ENCODE measurements at regions not wholly inside any gene's neighbourhood (a gene's known extent, or its start where the extent isn't known, plus 50 kb on each side); places are given as distances from the start of the nearest gene placed in this dataset.

DNA sequence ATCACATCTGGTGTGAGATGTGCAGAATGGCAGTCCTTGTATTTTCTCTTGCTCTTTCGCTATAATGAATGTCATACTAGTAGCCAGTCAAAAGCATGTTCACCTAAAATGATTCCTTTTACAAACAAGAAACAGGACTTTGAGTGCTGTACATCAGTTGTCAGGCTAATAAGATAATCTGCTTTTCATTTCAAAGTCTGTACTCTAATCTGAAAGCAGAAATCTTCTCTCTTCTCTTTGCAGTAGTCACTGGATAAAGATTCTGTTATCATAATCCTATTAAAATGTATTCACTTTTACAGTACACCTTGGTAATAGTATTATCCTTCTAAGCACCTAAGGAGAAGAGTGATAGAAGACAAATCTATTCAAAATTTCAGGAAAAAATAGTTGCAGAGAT lies 300.1 kb downstream of the MFSD1 start:
- Histone ChIP-seq H3K4me1 (ENCODE audit: control insufficient read depth, extremely low read depth, insufficient read depth, low read length) (no peaks in the 10 kb centered on the region), H3K79me2 (ENCODE audit: control insufficient read depth, insufficient read depth, low read length) (no peaks in the 10 kb centered on the region), H3K4me2 (ENCODE audit: extremely low read depth, insufficient read depth, low read length) (no peak overlapping the region), H2AFZ (ENCODE audit: low read length) (no peak overlapping the region), H4K20me1 (ENCODE audit: control insufficient read depth, extremely low read depth, insufficient read depth, low read length) (no peaks in the 10 kb centered on the region), H3K4me3 (replicated peaks in 1 of 4; ENCODE audit: control extremely low read depth in 1 of 4, insufficient read depth in 1 of 4, low read depth in 3 of 4, low read length in 4 of 4) (no peak overlapping the region), H3K9me3 (ENCODE audit: control insufficient read depth, insufficient read depth, low read depth, low read length) (no peaks in the 10 kb centered on the region), H3K27ac (ENCODE audit: insufficient read depth, low read length) (no peak overlapping the region), H3K9ac (ENCODE audit: insufficient read depth, low read length) (no peak overlapping the region), H3K27me3 (ENCODE audit: control insufficient read depth, insufficient read depth, low read length) (no peaks in the 10 kb centered on the region), H3K36me3 (ENCODE audit: control insufficient read depth, insufficient read depth, low read length) (no peaks in the 10 kb centered on the region)
- TF ChIP-seq EZH2 (IDR thresholded peaks at IDR 0.05; ENCODE audit: low read length, missing control alignments) = no peak
- TF ChIP-seq, protein P1, sequence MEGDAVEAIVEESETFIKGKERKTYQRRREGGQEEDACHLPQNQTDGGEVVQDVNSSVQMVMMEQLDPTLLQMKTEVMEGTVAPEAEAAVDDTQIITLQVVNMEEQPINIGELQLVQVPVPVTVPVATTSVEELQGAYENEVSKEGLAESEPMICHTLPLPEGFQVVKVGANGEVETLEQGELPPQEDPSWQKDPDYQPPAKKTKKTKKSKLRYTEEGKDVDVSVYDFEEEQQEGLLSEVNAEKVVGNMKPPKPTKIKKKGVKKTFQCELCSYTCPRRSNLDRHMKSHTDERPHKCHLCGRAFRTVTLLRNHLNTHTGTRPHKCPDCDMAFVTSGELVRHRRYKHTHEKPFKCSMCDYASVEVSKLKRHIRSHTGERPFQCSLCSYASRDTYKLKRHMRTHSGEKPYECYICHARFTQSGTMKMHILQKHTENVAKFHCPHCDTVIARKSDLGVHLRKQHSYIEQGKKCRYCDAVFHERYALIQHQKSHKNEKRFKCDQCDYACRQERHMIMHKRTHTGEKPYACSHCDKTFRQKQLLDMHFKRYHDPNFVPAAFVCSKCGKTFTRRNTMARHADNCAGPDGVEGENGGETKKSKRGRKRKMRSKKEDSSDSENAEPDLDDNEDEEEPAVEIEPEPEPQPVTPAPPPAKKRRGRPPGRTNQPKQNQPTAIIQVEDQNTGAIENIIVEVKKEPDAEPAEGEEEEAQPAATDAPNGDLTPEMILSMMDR (conservative IDR thresholded peaks at IDR 0.05 in 1 of 2, IDR thresholded peaks at IDR 0.05 in 1 of 2; ENCODE audit: low read depth in 1 of 2, low read length in 2 of 2) = no peak
- no peak for DNase-seq (ENCODE audit: low read depth in 2 of 2)

DNA sequence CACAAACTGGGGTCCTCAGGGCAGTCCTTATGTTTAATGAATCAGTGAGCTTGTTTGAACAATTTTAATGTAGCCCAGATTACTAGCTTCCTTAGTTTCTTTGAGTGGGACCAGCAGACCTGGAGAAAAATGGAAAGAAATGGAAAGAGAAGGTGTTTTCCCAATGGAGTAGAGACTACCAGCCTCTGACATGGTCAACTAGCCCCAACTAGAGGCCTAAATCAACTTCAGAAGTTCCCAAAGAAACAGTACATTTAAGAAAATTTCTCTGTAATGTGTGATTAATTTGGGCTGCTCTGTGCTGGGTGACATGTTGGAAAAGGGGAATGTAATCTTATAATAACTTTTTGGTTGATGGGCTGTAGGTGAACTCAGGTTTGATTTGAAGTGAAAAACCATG lies 310.9 kb downstream of the MFSD1 start:
- Histone ChIP-seq H3K9me3 (ENCODE audit: control insufficient read depth, insufficient read depth, low read depth, low read length) (no peaks in the 10 kb centered on the region), H3K4me2 (ENCODE audit: extremely low read depth, insufficient read depth, low read length) (no peak overlapping the region), H3K79me2 (ENCODE audit: control insufficient read depth, insufficient read depth, low read length) (no peaks in the 10 kb centered on the region), H3K27me3 (ENCODE audit: control insufficient read depth, insufficient read depth, low read length) (no peaks in the 10 kb centered on the region), H3K9ac (ENCODE audit: insufficient read depth, low read length) (no peak overlapping the region), H3K36me3 (ENCODE audit: control insufficient read depth, insufficient read depth, low read length) (no peaks in the 10 kb centered on the region), H2AFZ (ENCODE audit: low read length) (no peak overlapping the region), H3K27ac (ENCODE audit: insufficient read depth, low read length) (no peak overlapping the region), H4K20me1 (ENCODE audit: control insufficient read depth, extremely low read depth, insufficient read depth, low read length) (no peaks in the 10 kb centered on the region), H3K4me3 (replicated peaks in 1 of 4; ENCODE audit: control extremely low read depth in 1 of 4, insufficient read depth in 1 of 4, low read depth in 3 of 4, low read length in 4 of 4) (no peak overlapping the region), H3K4me1 (ENCODE audit: control insufficient read depth, extremely low read depth, insufficient read depth, low read length) (no peaks in the 10 kb centered on the region)
- TF ChIP-seq, protein P1 (conservative IDR thresholded peaks at IDR 0.05 in 1 of 2, IDR thresholded peaks at IDR 0.05 in 1 of 2; ENCODE audit: low read depth in 1 of 2, low read length in 2 of 2) = no peak
- no peak for TF ChIP-seq EZH2 (IDR thresholded peaks at IDR 0.05; ENCODE audit: low read length, missing control alignments)
- no peak for DNase-seq (ENCODE audit: low read depth in 2 of 2)

DNA sequence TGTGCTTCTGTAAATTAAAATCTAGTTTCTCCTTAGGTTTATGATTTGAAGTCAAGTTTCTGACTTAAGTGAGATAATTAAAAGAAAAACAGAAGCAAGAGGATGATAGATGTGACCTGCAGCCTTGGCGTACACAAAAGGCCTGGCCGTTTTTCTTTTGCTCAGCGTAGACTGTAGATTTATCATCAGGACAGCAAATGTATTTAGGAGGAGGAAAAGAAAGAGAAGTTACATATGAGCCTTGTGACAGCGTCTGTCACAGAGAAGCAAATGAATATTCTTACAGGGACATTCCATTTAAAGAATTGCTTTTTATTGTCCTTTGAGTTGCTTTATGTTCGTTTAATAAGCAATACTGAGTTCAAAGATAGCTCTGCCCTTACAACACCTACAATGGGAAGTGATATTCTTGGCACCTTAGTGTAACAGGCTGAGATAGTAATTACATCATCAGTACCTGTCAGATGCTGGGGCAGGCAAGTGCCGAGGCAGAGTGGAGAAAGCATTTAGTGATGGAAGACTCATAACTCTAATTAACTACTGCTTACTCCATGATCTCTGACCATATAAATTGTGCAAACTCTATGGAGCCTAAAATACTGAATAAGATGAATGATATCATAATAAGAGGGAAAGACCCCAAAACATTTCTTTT lies 311.5 kb downstream of the MFSD1 start:
- DNase-seq (ENCODE audit: low read depth in 2 of 2) = no peak
- no peak overlapping the region for H2AFZ ChIP-seq (ENCODE audit: low read length)
- no peaks in the 10 kb centered on the region for H3K9me3 ChIP-seq (ENCODE audit: control insufficient read depth, insufficient read depth, low read depth, low read length)
- no peak overlapping the region for H3K9ac ChIP-seq (ENCODE audit: insufficient read depth, low read length)
- no peak overlapping the region for H3K4me2 ChIP-seq (ENCODE audit: extremely low read depth, insufficient read depth, low read length)
- TF ChIP-seq EZH2 (IDR thresholded peaks at IDR 0.05; ENCODE audit: low read length, missing control alignments) = no peak
- TF ChIP-seq, protein P1 (conservative IDR thresholded peaks at IDR 0.05 in 1 of 2, IDR thresholded peaks at IDR 0.05 in 1 of 2; ENCODE audit: low read depth in 1 of 2, low read length in 2 of 2) = no peak
- H3K79me2 ChIP-seq (ENCODE audit: control insufficient read depth, insufficient read depth, low read length) = no peaks in the 10 kb centered on the region
- no peaks in the 10 kb centered on the region for H3K36me3 ChIP-seq (ENCODE audit: control insufficient read depth, insufficient read depth, low read length)
- no peak overlapping the region for H3K27ac ChIP-seq (ENCODE audit: insufficient read depth, low read length)
- no peaks in the 10 kb centered on the region for H3K4me1 ChIP-seq (ENCODE audit: control insufficient read depth, extremely low read depth, insufficient read depth, low read length)
- H4K20me1 ChIP-seq (ENCODE audit: control insufficient read depth, extremely low read depth, insufficient read depth, low read length) = no peaks in the 10 kb centered on the region
- H3K27me3 ChIP-seq (ENCODE audit: control insufficient read depth, insufficient read depth, low read length) = no peaks in the 10 kb centered on the region
- H3K4me3 ChIP-seq (replicated peaks in 1 of 4; ENCODE audit: control extremely low read depth in 1 of 4, insufficient read depth in 1 of 4, low read depth in 3 of 4, low read length in 4 of 4) = no peak overlapping the region
